ENCODE measurements at regions not wholly inside any gene's neighbourhood (a gene's known extent, or its start where the extent isn't known, plus 50 kb on each side); places are given as distances from the start of the nearest gene placed in this dataset.
"Not testable (repeated sequence)": the region's sequence is repeated elsewhere in the genome, so short reads cannot be mapped to it uniquely, and the experiment has no call there.

DNA sequence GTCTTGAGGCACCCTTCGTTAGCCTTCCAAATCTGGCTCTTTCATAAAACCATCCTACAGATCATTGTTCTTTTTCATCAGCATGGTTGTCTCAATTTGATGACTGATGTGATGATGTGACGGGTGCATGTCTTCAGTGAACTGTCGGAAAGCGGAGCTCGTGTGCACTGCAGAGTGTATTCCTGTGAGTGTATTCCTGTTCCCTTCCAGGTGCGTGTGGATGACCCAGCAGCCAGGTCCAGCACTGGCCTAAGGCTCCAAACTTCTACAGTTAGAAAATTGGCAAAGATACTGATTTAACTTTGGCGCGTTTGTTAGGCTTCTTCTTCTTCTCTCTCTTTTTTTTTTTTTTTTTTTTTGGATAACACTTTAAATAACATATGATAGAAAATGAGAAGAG is 314.8 kb upstream of the SPATA31A3 start:
- DNase-seq (ENCODE audit: low spot score) = not testable (repeated sequence)

DNA sequence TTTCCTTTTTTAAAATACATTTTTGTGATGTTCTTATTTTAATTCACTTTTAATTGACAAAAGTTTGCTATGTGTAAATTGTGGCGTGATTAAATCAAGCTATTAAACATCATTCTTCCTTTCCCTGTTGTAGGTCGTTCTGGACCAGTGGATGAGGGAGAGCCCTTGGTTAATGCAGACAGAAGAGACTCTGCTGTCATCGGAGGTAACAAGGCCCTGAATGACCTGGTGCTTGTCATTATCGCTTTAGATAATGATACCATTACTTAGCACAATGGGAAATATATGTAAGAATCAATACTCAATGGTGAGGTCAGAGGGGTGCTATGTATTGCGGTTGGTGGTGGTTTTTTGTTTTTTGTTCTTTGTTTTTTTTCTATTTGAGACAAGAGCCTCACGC is 296.4 kb upstream of the SPATA31A3 start:
- not testable (repeated sequence) for DNase-seq (ENCODE audit: low spot score)

DNA sequence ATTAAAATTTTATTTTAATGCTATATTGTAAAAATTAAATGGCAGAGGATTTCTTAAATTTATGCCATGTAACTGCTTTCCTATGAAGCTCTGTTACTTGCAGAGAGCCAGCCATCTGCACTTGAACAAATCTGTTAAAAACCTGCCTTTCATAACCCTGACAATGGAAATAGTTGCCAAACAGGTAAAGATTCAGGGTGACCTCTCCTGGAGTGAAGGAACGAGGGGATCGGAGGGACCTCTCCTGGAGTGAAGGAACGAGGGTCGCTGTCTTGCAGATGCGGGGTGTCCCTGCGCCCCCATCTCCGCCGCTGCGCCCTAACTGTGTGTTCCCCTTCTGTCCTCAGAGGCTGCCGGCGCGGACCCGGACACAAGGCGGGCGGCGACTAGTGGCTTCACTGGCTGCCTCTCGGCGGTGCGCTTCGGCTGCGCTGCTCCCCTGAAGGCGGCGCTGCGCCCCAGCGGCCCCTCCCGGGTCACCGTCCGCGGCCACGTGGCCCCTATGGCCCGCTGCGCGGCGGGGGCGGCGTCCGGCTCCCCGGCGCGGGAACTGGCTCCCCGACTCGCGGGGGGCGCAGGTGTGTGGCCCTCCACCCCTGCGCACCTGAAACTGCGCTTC is 295.9 kb upstream of the SPATA31A3 start:
- not testable (repeated sequence) for DNase-seq (ENCODE audit: low spot score)

DNA sequence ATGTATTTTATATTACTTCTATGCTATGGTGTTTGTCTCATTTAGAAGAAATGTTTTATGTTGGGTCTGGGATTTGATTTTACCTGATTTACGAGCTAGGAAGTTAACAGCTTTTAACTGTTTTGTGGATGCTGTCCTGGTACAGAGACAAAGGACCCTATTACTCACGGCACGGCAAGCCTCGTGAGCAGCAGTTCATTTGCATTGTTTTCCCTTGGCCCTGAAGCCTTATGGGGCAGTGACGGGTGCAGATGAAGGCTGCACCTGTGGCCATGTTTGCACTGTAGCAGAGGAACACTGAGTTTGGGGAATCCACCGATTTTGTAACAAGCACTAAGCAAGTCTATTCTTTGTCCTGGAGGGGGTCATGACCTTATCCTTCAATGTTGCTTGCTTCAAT is 291.9 kb upstream of the SPATA31A3 start:
- DNase-seq (ENCODE audit: low spot score) = not testable (repeated sequence)

DNA sequence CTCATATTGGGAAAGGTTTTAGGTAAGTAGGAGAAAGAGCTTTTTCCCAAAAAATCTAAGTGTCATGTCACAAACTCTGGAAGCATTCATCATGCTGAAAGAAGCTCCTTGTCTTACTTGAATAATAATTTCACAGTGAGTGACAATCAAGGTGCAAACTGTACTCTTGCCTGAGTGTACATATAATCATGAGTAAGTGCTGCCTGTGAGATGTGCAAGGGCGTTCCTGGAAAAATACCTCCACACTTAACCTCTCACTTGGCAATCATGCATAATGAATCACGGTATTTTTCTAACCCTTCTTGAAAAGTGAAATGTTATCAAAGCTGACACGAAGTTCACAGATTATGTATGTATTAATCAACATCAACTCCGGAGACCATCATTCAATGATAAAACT is 289.2 kb upstream of the SPATA31A3 start:
- DNase-seq (ENCODE audit: low spot score) = not testable (repeated sequence)

DNA sequence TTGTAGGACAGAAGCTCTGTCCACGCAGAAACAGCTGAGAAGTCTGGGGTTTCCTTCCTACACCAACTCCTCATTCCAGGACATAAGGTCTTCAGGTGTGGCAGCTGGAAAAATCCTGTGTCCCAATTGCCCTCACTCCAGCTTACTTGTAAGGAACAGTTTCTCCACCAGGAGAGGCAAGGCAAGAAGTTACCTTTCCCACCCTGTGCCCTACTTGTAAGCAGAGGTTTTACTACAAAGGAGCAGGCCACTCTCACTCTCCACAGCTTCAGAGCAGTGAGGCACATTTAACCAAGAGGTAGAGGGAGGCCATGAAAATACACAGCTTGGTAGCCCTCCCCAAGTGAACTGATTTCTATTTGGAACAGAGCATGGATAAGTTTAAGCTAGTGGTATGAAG is 277.3 kb upstream of the SPATA31A3 start:
- not testable (repeated sequence) for DNase-seq (ENCODE audit: low spot score)

DNA sequence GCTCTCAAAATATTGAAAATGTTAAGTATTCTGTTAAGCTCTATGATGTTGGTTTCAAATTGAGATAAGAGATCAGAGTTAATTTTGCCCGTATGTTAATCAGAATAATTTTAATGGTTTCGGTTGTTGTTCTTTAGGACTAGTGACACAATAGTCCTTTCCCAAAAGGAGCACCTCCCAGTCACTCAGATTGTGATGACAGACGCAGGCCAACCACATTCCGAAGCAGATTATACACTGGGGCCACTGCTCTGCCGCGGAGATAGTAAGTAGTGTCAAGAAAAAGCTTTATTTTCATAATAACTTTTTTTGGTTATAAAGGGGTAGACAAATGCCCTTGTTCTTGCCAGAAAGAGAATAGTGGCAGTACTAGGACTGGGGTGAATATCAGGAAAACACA is 265.5 kb upstream of the SPATA31A3 start:
- DNase-seq (ENCODE audit: low spot score) = not testable (repeated sequence)

DNA sequence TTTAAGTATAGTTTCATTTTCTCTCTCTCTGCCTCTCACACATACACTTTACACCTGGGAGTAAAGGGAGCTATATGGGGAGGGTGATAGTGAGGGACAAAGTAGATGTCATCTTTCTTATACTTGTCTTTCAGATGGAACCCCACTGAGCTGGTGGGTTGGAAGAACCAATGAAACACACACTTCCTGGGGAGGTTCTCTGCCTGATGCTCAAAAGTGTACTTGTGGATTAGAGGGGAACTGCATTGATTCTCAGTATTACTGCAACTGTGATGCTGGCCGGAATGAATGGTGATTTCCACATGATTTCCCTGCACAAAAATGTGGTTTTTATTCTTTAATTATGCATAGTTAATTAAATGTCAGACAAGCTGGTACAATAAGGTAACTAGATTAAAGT is 256.6 kb upstream of the SPATA31A3 start:
- not testable (repeated sequence) for DNase-seq (ENCODE audit: low spot score)

DNA sequence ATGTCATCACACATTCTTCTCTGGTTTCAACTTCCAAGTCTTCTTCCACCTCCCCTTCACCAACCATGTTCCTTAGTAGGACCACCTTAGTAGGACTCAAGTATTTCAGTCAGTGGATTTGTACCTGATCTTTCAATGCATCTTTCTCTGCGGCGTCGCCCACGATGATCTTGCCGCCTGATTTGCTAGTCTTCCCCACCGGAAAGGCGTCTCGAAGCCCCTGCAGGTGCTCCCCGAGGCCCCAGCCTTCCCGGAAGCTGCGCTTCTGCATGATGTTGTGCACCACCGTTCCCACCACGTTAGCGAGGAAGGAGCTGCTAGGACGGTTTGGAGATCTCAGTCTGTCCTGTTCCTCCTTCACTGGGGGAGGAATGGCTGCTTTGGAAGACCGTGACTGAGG is 219.7 kb upstream of the SPATA31A3 start:
- not testable (repeated sequence) for DNase-seq (ENCODE audit: low spot score)

DNA sequence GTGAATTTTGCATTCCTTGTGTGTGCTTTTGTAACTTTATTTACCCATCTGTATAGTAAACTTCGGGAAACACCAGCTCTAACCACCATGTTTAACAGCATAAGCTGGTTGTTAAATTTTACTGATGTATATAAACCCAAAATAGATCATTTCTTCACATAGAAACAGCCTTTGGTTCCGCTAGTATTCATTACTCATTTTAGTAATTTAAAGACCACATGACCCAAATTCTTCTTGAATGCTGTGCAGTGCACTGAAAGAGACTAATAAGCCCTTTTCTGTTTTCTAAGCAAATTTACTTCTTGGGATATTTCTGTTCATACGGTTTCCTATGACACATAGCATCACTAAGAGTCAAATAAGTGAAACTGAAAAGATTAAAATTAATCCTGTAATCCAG is 218.5 kb upstream of the SPATA31A3 start:
- DNase-seq (ENCODE audit: low spot score) = not testable (repeated sequence)

DNA sequence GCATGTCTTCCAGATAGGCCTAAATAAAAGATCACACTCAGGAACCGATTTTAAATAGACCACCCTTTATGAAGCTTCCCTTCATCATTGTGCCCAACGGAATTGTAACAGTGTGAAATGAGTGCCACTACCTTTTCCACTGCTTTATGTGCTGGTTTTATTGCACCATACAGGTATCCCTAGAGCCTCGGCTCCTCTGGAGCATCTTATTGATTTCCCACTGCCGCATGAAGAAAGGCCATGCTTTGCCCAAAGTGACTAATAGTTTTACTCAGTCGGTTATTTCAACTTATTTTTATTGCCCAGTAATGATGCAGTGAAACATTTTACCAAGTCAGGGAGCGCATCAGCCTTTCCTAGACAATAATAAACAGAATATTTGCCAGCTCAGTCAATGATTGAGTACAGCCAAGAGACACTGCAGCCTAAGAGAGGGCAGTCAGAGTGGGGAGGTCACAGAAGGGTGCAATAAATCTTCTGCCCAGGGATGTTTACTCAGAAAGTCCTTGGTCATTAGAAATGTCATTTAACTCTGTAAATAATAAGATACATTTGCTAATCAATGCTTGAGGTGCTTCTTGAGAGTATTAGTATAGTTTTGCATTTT is 216.6 kb upstream of the SPATA31A3 start:
- not testable (repeated sequence) for DNase-seq (ENCODE audit: low spot score)

DNA sequence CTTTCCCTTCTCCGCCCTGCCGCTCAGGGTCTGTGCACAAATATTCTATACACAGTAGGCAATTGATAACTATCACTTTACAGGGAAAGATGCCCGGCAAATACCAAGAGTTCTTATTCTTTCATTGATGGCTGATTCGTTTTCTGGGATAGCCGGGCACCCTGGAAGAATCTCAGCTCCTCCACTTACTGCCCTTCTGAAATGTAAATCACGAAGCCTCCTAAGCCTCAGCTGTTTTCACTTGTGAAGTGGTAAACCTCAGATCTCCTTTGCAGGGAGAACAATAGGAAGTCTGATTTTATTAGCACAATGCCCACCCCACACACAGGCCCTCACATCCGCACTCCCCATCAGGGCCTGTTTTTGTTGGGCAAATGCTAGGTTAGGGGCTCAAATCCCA is 203.8 kb upstream of the SPATA31A3 start:
- not testable (repeated sequence) for DNase-seq (ENCODE audit: low spot score)

DNA sequence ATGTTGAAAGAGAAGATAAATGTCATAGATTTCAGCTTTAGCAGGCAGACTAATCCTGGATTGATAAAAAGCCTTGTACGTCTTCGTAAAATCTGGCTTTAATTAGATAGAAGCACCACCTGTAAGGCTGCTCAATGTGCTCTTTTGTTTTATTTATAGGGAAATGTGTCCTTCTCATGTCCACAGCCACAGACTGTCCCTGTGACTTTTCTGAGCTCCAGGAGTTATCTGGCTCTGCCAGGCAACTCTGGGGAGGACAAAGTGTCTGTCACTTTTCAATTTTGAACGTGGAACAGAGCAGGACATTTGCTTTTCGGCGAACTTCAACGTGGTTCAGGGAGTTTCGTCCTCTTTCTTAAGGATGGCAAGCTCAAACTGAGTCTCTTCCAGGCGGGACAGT is 203.0 kb upstream of the SPATA31A3 start:
- DNase-seq (ENCODE audit: low spot score) = not testable (repeated sequence)

DNA sequence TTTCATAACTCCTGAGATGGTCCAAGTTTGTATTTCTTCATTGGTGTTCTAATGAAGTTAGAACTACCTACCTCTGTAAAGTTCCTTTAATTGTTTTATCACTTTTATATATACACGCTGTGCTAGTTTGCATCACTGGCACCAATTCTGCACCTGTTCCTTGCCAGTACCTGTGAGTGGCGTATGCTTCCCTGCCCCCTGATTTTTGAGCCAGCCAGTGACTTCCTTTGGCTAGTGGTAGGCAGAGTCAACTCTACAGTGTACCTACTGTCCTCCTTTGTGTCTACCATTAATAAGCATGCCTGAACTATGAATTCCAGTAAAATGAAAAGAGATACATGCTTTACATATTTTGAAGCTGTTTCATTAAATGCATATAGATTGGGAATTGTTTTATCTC is 186.8 kb upstream of the SPATA31A3 start:
- not testable (repeated sequence) for DNase-seq (ENCODE audit: low spot score)

DNA sequence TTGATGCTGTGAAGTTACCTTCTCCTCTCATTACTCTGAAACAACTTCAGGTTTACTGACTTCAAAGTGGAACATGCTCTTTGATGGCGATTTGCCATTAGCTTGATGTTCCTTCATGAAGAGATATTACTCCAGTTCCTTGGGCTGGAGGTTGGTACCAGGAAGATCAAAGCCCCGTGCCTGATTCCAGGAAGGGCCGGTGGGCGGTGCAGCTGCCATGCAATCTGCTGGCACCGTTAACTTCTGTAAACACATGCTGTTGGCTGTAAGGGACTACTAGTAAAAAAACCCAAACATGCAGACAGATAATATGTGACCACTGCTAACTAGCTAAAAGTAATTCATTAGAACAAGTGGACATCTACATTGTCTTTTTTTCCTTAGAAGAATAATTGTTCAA is 182.8 kb upstream of the SPATA31A3 start:
- not testable (repeated sequence) for DNase-seq (ENCODE audit: low spot score)

DNA sequence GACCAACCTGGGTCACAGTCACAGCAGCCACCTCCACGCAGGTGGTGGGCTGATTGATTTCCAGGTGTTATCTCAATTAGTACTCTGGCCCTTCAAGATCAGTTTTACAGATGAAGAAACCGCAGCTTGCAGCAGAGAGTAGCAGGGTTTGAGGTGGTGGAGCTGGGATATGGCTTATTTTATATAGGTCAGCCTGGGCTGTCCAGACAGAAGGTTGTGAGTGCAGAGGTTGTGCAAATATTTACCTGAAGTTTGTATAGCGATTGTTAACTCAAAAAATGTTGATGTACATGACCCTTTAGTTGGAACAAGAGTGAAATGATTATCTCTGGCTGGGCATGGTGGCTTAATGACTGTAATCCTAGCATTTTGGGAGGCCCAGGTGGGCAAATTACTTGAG is 179.4 kb upstream of the SPATA31A3 start:
- DNase-seq (ENCODE audit: low spot score) = not testable (repeated sequence)

DNA sequence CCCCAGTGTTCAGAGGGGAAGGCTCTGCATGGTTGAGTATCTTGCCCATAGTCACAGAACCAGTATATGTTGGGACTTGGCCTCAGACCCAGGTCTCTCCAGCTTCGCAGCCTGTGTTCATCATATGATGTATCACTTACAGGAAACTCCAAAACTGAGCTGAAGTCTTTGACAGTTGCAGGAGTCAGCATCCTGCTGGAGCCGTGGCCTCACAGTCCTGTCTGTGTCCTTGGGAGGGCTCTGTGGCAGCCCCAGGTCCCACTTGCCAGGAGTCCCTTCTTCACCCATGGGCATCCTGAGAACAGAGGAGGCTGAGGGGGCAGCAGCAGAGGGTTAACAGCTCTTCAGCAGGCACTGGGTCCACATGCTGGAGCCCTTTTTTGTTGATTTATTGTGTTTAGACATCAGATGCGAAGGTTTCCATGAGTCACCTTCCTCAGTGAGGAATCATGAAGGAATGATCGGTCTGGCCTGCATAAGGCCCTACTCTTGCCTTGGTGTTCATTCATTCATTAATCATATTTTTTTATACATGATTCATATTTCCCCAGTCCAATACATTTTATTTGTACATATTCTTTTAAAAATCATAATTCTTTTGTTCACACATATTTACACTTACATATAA is 176.3 kb upstream of the SPATA31A3 start:
- not testable (repeated sequence) for DNase-seq (ENCODE audit: low spot score)

DNA sequence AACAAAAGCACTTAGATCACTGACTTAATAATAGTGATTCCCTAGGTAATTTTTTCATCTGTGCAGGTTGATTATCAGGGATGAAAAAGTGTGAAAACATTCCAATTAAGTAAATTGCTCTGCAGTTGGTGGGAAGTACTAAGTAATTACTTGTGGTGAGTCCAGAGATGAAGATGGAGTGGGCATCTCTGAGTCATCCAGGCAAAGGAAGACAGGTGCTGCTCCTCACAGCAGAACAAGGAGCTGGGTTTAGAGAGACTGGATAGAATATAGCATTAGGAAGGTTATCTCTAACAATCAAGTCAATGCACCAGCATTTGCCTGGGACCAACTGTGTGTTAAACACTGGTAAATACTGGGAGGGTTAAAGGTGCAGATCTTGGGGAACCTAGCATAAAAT is 174.0 kb upstream of the SPATA31A3 start:
- not testable (repeated sequence) for DNase-seq (ENCODE audit: low spot score)

DNA sequence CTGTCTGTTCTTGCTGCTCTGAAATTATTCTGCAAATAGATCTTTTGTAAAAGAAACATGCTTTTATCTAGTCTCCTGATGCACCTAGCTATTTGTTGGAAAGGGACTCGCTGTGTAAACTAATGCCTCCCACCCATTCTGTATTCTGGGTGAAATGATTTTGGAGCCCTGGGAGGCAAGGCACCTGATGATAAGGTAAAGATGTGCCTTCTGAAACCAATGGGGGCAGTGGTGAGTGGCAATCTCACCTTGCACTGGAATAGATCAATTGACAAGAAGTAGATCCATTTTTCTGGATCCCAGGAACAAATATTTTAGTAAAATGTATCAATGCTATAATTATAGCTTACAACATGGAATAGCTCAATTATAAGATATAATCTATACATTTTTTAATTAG is 170.5 kb upstream of the SPATA31A3 start:
- not testable (repeated sequence) for DNase-seq (ENCODE audit: low spot score)

DNA sequence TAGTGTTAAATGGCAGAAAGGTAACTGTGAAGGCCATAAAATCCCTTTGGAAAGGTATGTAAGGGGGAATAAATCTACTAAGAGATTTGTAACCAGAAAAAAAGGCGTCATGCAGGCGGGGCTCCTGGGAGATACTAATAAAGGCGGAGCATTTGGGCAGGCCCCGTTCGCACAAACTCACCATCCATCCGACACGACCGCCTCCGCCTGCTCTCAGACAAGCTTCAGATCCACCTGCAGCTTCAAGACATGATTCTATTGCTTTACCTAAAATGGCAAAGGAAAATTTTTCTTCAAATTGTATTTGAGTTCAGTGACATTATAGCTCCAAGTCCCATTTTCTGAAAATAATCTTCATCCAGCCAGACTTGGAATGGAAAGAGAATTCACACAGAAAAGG is 162.9 kb upstream of the SPATA31A3 start:
- DNase-seq (ENCODE audit: low spot score) = not testable (repeated sequence)

DNA sequence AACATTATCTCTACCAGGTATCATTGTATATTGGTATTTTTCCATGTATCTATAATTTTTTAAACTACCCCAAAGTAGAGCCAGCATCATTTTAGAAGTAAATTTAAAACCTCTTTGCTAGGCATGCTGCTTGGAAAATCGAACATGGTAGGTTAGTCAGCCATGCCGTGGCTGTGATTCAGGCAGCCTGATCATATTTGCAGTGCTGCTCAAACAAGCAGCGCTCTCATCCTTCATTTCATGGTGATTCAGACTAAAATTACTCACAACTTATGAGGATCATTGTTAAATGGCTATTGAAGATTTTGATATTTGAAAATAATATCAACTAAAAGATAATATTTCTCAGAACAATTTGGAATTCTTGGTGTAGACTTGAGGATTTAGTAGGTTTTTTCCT is 161.2 kb upstream of the SPATA31A3 start:
- DNase-seq (ENCODE audit: low spot score) = not testable (repeated sequence)

DNA sequence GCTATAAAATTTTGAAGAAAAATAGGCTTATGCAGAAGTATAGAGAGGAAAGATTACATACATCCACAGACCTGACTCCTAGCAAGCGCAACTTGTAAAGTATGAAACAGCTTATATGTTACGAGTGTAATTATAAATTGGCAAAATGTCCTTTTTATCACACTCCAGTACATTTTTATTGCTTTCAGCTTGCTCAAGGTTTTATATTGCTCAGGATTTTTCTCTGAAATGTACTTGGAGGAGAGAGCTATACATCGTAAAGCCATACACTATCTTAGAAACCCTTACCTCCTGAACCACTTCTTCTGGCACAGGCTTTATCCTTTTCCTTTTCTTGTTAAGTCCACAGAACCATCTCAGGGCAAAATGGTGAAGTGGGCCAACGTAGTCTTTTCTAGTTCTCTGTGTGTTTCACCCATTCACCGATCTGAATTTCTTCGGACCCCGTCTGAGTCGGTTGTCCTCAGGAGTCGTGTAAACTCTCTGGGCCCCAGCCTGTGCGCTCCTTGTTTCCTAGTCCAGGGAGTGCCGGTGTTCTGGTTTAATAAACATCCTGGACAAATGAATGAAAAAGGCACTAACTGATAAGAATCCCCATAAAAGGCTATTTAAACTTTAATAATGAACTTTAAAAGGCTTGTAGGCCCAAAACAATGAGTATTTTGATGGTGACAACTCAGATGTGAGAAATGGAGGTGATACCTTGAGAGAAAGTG is 150.2 kb upstream of the SPATA31A3 start:
- DNase-seq (ENCODE audit: low spot score) = not testable (repeated sequence)

DNA sequence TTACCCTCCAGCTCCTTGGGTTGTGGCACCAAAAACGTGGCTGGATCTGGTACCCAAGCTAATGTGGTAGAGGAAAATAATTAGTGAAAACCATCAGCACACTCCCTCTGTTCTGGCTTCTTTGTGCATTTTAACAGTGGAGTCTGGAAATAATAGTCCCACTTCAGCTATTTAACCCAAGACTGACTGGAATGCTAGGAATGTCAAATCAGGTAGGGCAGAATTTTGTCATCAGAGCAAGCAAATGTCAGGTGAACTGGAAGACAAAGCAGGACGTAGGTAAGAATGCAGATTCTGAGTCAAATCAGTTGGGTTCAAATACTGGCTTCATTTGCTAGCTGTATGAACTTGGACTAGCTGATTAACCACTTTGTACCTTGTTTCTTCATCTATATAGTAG is 144.0 kb upstream of the SPATA31A3 start:
- not testable (repeated sequence) for DNase-seq (ENCODE audit: low spot score)
